ENCODE measurements at regions not wholly inside any gene's neighbourhood (a gene's known extent, or its start where the extent isn't known, plus 50 kb on each side); places are given as distances from the start of the nearest gene placed in this dataset.

GRCh38 chr16:82481455-82481854 lies 145.3 kb upstream of the CDH13 start:
- no TSS peak for BruUV-seq (replicated peaks)
- Histone ChIP-seq H3K4me3 (replicated peaks in 1 of 3; ENCODE audit: insufficient read depth in 1 of 3, low read depth in 2 of 3, low read length in 3 of 3) (no peak overlapping the region), H3K4me1 (ENCODE audit: insufficient read depth, low read length) (no peaks in the 10 kb centered on the region), H4K20me1 (ENCODE audit: insufficient read depth, low read length) (no peaks in the 10 kb centered on the region), H3K9me3 (ENCODE audit: low read length) (no peaks in the 10 kb centered on the region), H3K36me3 (replicated peaks in 1 of 2; ENCODE audit: control insufficient read depth in 1 of 2, insufficient read depth in 2 of 2, low read length in 2 of 2) (no peaks in the 10 kb centered on the region), H3K4me2 (ENCODE audit: low read depth, low read length) (no peak overlapping the region), H3K9ac (ENCODE audit: insufficient read depth, low read depth, low read length) (no peak overlapping the region), H3K27me3 (ENCODE audit: control insufficient read depth in 1 of 2, insufficient read depth in 2 of 2, low read length in 2 of 2) (no peaks in the 10 kb centered on the region), H2AFZ (ENCODE audit: low read length) (no peak overlapping the region), H3K27ac (ENCODE audit: extremely low read length, insufficient read depth, low read length) (no peak overlapping the region), H3K79me2 (ENCODE audit: insufficient read depth, low read length) (no peaks in the 10 kb centered on the region)
- ChIA-PET POLR2A (no interaction called here), CTCF (ENCODE audit: low intra/inter-chr PET ratio, low total read pairs) (no interaction called here)
- WGBS (ENCODE audit: low lambda C conversion rate): 3% methylated on average over 3 of the region's 3 CpGs
- in situ Hi-C loops (cut with HindIII; ENCODE audit: extremely low pct_ligation_motif_present, low pct_unique_long_range_greater_than_20kb): no loop called here
- no peak for FAIRE-seq
- DNase-seq (ENCODE audit: low spot score): no peak
- ATAC-seq: no peak
- intact Hi-C loops (cut with micrococcal nuclease; ENCODE audit: unreplicated experiment): no loop called here
- TF ChIP-seq CBFB (CRISPR knock-in tag; IDR thresholded peaks at IDR 0.05): no peak
- no peak for TF ChIP-seq MEF2D (CRISPR knock-in tag; IDR thresholded peaks at IDR 0.05)
- no peak for TF ChIP-seq ZNF180 (CRISPR knock-in tag; IDR thresholded peaks at IDR 0.05; ENCODE audit: borderline replicate concordance, low read depth)
- no peak for TF ChIP-seq ZBTB40 (IDR thresholded peaks at IDR 0.05)
- no peak for TF ChIP-seq ZBTB40 (CRISPR knock-in tag; IDR thresholded peaks at IDR 0.05)
- TF ChIP-seq ZNF768 (CRISPR knock-in tag; IDR thresholded peaks at IDR 0.05): no peak
- TF ChIP-seq ARID2 (CRISPR knock-in tag; IDR thresholded peaks at IDR 0.05; ENCODE audit: borderline replicate concordance): no peak
- 0 out of 4 replicates have a peak, but pooled peaks of 1 of the 2 experiments have one; percentile 15 for TF ChIP-seq MAFK (conservative IDR thresholded peaks at IDR 0.05 in 1 of 2, IDR thresholded peaks at IDR 0.05 in 1 of 2; ENCODE audit: low read length in 2 of 2)
- peak; percentile 73 for TF ChIP-seq NFE2L2 (IDR thresholded peaks at IDR 0.05; ENCODE audit: low read length)
- no peak for TF ChIP-seq PLSCR1 (CRISPR knock-in tag; IDR thresholded peaks at IDR 0.05; ENCODE audit: borderline replicate concordance)
- TF ChIP-seq UBTF (CRISPR knock-in tag; IDR thresholded peaks at IDR 0.05): no peak
- peak; percentile 56 for TF ChIP-seq FOSL2 (CRISPR knock-in tag; IDR thresholded peaks at IDR 0.05)
- no peak for TF ChIP-seq ZNF33B (CRISPR knock-in tag; IDR thresholded peaks at IDR 0.05)
- no peak for TF ChIP-seq ZNF703 (CRISPR knock-in tag; IDR thresholded peaks at IDR 0.05; ENCODE audit: borderline replicate concordance)
- TF ChIP-seq ZNF468 (CRISPR knock-in tag; IDR thresholded peaks at IDR 0.05): no peak
